ENCODE measurements at regions not wholly inside any gene's neighbourhood (a gene's known extent, or its start where the extent isn't known, plus 50 kb on each side); places are given as distances from the start of the nearest gene placed in this dataset.

- TF ChIP-seq CTCF (IDR thresholded peaks at IDR 0.05) (no peak), POLR2A (IDR thresholded peaks at IDR 0.05) (no peak)
Measured at GRCh38 chr10:69703766-69704630, 74.0 kb downstream of the FAM241B start.
